GM12878 (cell line): ENCODE measurements at regions not wholly inside any gene's neighbourhood (a gene's known extent, or its start where the extent isn't known, plus 50 kb on each side); places are given as distances from the start of the nearest gene placed in this dataset.

Source experiments
- ATAC-seq: fragments of 200-7000 bp; cut with Tn5 transposase; 3 replicates; pipeline ENCODE4 v1.9.1; 2020; ENCODE audit warnings: mild to moderate bottlenecking, moderate library complexity
- BruUV-seq: library from RNA; stranded (reverse); fragments of 400-500 nt; replicated peaks from 2 replicates; lab custom pipeline; 2021; lab: Mats Ljungman, UMichigan
- CTCF ChIA-PET: fragments of 300-600 bp; sonication (Branson Sonifier 250); formaldehyde crosslinking; extraction: SDS; loops from one replicate; lab custom pipeline; 2021; ENCODE audit warnings: inconsistent platforms; lab: Yijun Ruan, JAX
- POLR2A ChIA-PET: fragments of 350-600 bp; formaldehyde crosslinking; extraction: SDS; loops from one replicate; lab custom pipeline; 2021; ENCODE audit warnings: inconsistent platforms; lab: Charles Lee
- RAD21 ChIA-PET: fragments of 300-600 bp; sonication (Branson Sonifier 250); formaldehyde crosslinking; loops from one replicate; lab custom pipeline; 2023; ENCODE audit warnings: antibody characterized with exemption; ENCODE audit not compliant: unreplicated experiment; lab: Charles Lee
- SMC1A ChIA-PET: fragments of 300-600 bp; sonication (Branson Sonifier 250); formaldehyde crosslinking; loops from one replicate; lab custom pipeline; 2023; ENCODE audit not compliant: unreplicated experiment, uncharacterized antibody; lab: Charles Lee
- DNase-seq: peaks from one replicate; pipeline ENCODE4 v3.0.0-alpha.2; 2011; ENCODE audit warnings: low read depth, low spot score
- FAIRE-seq: peaks from 3 replicates; lab custom pipeline; 2011; peaks lifted over from hg19 to GRCh38; lab: Jason Lieb, UNC
- H2AFZ ChIP-seq: 2 replicates; pipeline ENCODE4 v1.6.0; 2011; ENCODE audit warnings: low read depth, low read length, control low read depth; ENCODE audit not compliant: control insufficient read depth
- H3K27ac ChIP-seq: 2 replicates; pipeline ENCODE4 v1.5.1; 2011; ENCODE audit warnings: control low read depth; ENCODE audit not compliant: control insufficient read depth, insufficient read depth
- H3K27me3 ChIP-seq, 2 experiments: replicated peaks in 1 of 2; 2 replicates each; pipeline versions ENCODE4 v1.6.0 to v1.6.1; 2011; ENCODE audit warnings: low read length in 1 of 2; ENCODE audit not compliant: control insufficient read depth in 2 of 2, insufficient read depth in 2 of 2
- H3K36me3 ChIP-seq, 2 experiments: 2 replicates each; pipeline ENCODE4 v1.5.1; 2011; ENCODE audit warnings: low read length in 1 of 2; ENCODE audit not compliant: control insufficient read depth in 2 of 2, insufficient read depth in 2 of 2
- H3K4me1 ChIP-seq: 2 replicates; pipeline ENCODE4 v1.6.1; 2011; ENCODE audit warnings: mild to moderate bottlenecking, low read length, moderate library complexity, mixed read lengths; ENCODE audit not compliant: control insufficient read depth, insufficient read depth
- H3K4me2 ChIP-seq: 2 replicates; pipeline ENCODE4 v1.6.0; 2011; ENCODE audit warnings: control low read depth; ENCODE audit not compliant: control insufficient read depth, insufficient read depth
- H3K4me3 ChIP-seq: fragments of 200-600 bp; sonication (generic); 2 replicates; pipeline ENCODE4 v1.5.1; 2016
- H3K79me2 ChIP-seq: 2 replicates; pipeline ENCODE4 v1.6.0; 2011; ENCODE audit warnings: low read length; ENCODE audit not compliant: control insufficient read depth, insufficient read depth
- H3K9ac ChIP-seq: 2 replicates; pipeline ENCODE4 v1.8.0; 2011; ENCODE audit warnings: low read length, control low read depth, mixed read lengths; ENCODE audit not compliant: control insufficient read depth, insufficient read depth
- H3K9me3 ChIP-seq: replicated peaks from 3 replicates; pipeline ENCODE4 v1.5.1; 2011; ENCODE audit warnings: mild to moderate bottlenecking, low read length; ENCODE audit not compliant: control insufficient read depth, insufficient read depth
- H4K20me1 ChIP-seq: 2 replicates; pipeline ENCODE4 v1.6.0; 2011; ENCODE audit not compliant: control insufficient read depth, insufficient read depth
- CEBPB ChIP-seq, 2 experiments: fragments of 150-350 bp in 1 of 2; IDR thresholded peaks; 2 replicates each; pipeline ENCODE4 v1.6.1; 2012 to 2014; ENCODE audit warnings: low read depth in 2 of 2, low read length in 2 of 2, borderline replicate concordance in 1 of 2, inconsistent platforms in 1 of 2
- CHD1 ChIP-seq: IDR thresholded peaks from 2 replicates; pipeline ENCODE4 v1.6.1; 2012; ENCODE audit warnings: low read depth, low read length, improper control_type of control experiment
- HDGF ChIP-seq: fragments of 450-650 bp; IDR thresholded peaks from 2 replicates; pipeline ENCODE4 v1.6.1; 2016; ENCODE audit warnings: antibody characterized with exemption
- MXI1 ChIP-seq: fragments of 150-350 bp; IDR thresholded peaks from 2 replicates; pipeline ENCODE4 v1.6.1; 2011; ENCODE audit warnings: low read depth, mild to moderate bottlenecking, inconsistent platforms, low read length, improper control_type of control experiment
- POU2F2 ChIP-seq: IDR thresholded peaks from 3 replicates; pipeline ENCODE4 v1.6.1; 2011; ENCODE audit warnings: low read depth, mild to moderate bottlenecking, low read length, borderline replicate concordance
- RAD21 ChIP-seq: IDR thresholded peaks from 2 replicates; pipeline ENCODE4 v1.6.1; 2011; ENCODE audit warnings: mild to moderate bottlenecking, low read depth, low read length, moderate library complexity; ENCODE audit not compliant: insufficient read depth
- YY1 ChIP-seq: IDR thresholded peaks from 2 replicates; pipeline ENCODE4 v1.6.1; 2011; ENCODE audit warnings: low read depth, mild to moderate bottlenecking, low read length
- WGBS: methylation state at CpG from one replicate; pipeline ENCODE4 v1.1.6; 2016; ENCODE audit warnings: low lambda C conversion rate; ENCODE audit not compliant: insufficient replicate concordance, insufficient coverage; ENCODE audit errors: missing lambda C conversion rate; 5-methylcytosine and 5-hydroxymethylcytosine counted together
- in situ Hi-C: fragments of 300-500 bp; cut with MboI; formaldehyde crosslinking; loops from 9 replicates; pipeline ENCODE4 v1.14.3; 2018; ENCODE audit warnings: mixed read lengths
- intact Hi-C: fragments of 100-400 bp; cut with micrococcal nuclease; formaldehyde crosslinking; loops from one replicate; pipeline ENCODE4 v1.14.2; 2022; ENCODE audit not compliant: unreplicated experiment
- TF ChIP-seq, protein P1 (sequence below): fragments of 150-350 bp; IDR thresholded peaks from 2 replicates; pipeline ENCODE4 v1.6.1; 2016; ENCODE audit warnings: low read depth, low read length

DNA sequence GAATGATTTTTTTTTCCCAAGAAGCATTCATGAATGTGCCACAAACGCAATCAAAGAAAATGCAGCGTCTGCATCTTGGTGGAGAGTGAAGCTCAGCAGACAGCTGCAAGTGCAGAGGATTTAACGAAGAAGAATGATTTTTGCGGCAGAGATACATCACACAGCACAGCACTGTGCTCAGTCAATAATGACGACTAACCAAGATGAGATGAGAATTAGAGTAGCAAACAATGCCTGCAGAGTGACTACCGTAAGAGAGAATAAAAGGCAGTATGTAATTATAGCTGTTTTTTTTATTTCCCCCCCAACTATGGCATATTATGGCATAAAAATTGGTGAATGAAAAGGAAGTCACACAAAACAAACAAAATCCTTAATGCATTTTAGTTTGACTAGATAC, 218.0 kb upstream of the ROBO1 start:
- H3K4me2 ChIP-seq: no peak overlapping the region
- FAIRE-seq: no peak
- TF ChIP-seq YY1: no peak
- TF ChIP-seq CHD1: no peak
- TF ChIP-seq MXI1: no peak
- TF ChIP-seq, protein P1, sequence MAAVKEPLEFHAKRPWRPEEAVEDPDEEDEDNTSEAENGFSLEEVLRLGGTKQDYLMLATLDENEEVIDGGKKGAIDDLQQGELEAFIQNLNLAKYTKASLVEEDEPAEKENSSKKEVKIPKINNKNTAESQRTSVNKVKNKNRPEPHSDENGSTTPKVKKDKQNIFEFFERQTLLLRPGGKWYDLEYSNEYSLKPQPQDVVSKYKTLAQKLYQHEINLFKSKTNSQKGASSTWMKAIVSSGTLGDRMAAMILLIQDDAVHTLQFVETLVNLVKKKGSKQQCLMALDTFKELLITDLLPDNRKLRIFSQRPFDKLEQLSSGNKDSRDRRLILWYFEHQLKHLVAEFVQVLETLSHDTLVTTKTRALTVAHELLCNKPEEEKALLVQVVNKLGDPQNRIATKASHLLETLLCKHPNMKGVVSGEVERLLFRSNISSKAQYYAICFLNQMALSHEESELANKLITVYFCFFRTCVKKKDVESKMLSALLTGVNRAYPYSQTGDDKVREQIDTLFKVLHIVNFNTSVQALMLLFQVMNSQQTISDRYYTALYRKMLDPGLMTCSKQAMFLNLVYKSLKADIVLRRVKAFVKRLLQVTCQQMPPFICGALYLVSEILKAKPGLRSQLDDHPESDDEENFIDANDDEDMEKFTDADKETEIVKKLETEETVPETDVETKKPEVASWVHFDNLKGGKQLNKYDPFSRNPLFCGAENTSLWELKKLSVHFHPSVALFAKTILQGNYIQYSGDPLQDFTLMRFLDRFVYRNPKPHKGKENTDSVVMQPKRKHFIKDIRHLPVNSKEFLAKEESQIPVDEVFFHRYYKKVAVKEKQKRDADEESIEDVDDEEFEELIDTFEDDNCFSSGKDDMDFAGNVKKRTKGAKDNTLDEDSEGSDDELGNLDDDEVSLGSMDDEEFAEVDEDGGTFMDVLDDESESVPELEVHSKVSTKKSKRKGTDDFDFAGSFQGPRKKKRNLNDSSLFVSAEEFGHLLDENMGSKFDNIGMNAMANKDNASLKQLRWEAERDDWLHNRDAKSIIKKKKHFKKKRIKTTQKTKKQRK: no peak
- no peak for TF ChIP-seq HDGF
- no peak for TF ChIP-seq CEBPB (IDR thresholded peaks at IDR 0.05; ENCODE audit: borderline replicate concordance in 1 of 2, low read depth in 2 of 2, low read length in 2 of 2)
- no peak for TF ChIP-seq POU2F2
- no peak for TF ChIP-seq RAD21
- TF ChIP-seq, all 136 proteins: peak for 0
- intact Hi-C loops (no loop called here), in situ Hi-C loops (no loop called here)
- ChIA-PET SMC1A (interaction anchor here (1.8 kb wide), 1 partner anchor 13 kb away, joined by 7 read pairs; no protein-coding TSS in a partner anchor), POLR2A (no interaction called here), RAD21 (no interaction called here), CTCF (no interaction called here)
- H3K9me3 ChIP-seq: no peaks in the 10 kb centered on the region
- H3K4me3 ChIP-seq: no peak overlapping the region
- no peak for DNase-seq
- no peaks in the 10 kb centered on the region for H4K20me1 ChIP-seq
- H3K4me1 ChIP-seq: no peaks in the 10 kb centered on the region
- WGBS: 49% methylated on average over 6 of the region's 6 CpGs
- no peaks in the 10 kb centered on the region for H3K36me3 ChIP-seq
- no peak overlapping the region for H3K27ac ChIP-seq
- no TSS peak for BruUV-seq
- no peak for ATAC-seq
- no peak overlapping the region for H3K9ac ChIP-seq
- no peaks in the 10 kb centered on the region for H3K79me2 ChIP-seq
- H3K27me3 ChIP-seq: no peaks in the 10 kb centered on the region
- H2AFZ ChIP-seq: no peak overlapping the region
